Kidney epithelial cell (primary cell): ENCODE measurements at regions not wholly inside any gene's neighbourhood (a gene's known extent, or its start where the extent isn't known, plus 50 kb on each side); places are given as distances from the start of the nearest gene placed in this dataset.
A peak's percentile ranks its signal among the peaks of the same experiment; 100 is the strongest.
"Not testable (repeated sequence)": the region's sequence is repeated elsewhere in the genome, so short reads cannot be mapped to it uniquely, and the experiment has no call there.

ENCODE experiments used
- DNase-seq: peaks from one replicate; pipeline ENCODE4 v3.0.0-alpha.2; 2010; ENCODE audit warnings: low read depth
- H3K27me3 ChIP-seq: 2 replicates; pipeline ENCODE4 v1.6.0; 2011; ENCODE audit warnings: low read length; ENCODE audit not compliant: control insufficient read depth, insufficient read depth
- H3K36me3 ChIP-seq: 2 replicates; pipeline ENCODE4 v1.5.1; 2011; ENCODE audit warnings: low read length; ENCODE audit not compliant: control insufficient read depth, insufficient read depth
- H3K4me3 ChIP-seq: 2 replicates; pipeline ENCODE4 v1.5.1; 2011; ENCODE audit warnings: low read depth, mild to moderate bottlenecking, control low read depth, low read length
- CTCF ChIP-seq: IDR thresholded peaks from 2 replicates; pipeline ENCODE4 v1.5.1; 2011; ENCODE audit warnings: mild to moderate bottlenecking, moderate library complexity, low read length, control low read depth, inconsistent platforms; ENCODE audit not compliant: insufficient read depth, poor library complexity, severe bottlenecking

- Histone ChIP-seq H3K27me3 (no peaks in the 10 kb centered on the region), H3K4me3 (no peak overlapping the region), H3K36me3 (no peaks in the 10 kb centered on the region)
- DNase-seq, result peak; percentile 34
- no peak for TF ChIP-seq CTCF
These were observed 172.6 kb upstream of the PHACTR1 start for GRCh38 chr6:12543953-12544352.

- Histone ChIP-seq H3K4me3 (no peak overlapping the region), H3K36me3 (no peaks in the 10 kb centered on the region), H3K27me3 (no peaks in the 10 kb centered on the region)
- no peak for TF ChIP-seq CTCF
- no peak for DNase-seq
These were observed 171.6 kb upstream of the PHACTR1 start for GRCh38 chr6:12544821-12545565.

GRCh38 chr6:12545619-12546409 lies 170.8 kb upstream of the PHACTR1 start:
- DNase-seq, result peak; percentile 82
- no peak for TF ChIP-seq CTCF
- H3K27me3 ChIP-seq, result no peaks in the 10 kb centered on the region
- H3K4me3 ChIP-seq, result no peak overlapping the region
- no peaks in the 10 kb centered on the region for H3K36me3 ChIP-seq

GRCh38 chr6:12546410-12547002 lies 170.1 kb upstream of the PHACTR1 start:
- no peaks in the 10 kb centered on the region for H3K27me3 ChIP-seq
- H3K4me3 ChIP-seq, result no peak overlapping the region
- DNase-seq, result no peak
- TF ChIP-seq CTCF, result no peak
- H3K36me3 ChIP-seq, result no peaks in the 10 kb centered on the region

GRCh38 chr6:12548526-12548925 lies 168.0 kb upstream of the PHACTR1 start:
- DNase-seq, result no peak

GRCh38 chr6:12549445-12549844 lies 167.1 kb upstream of the PHACTR1 start:
- H3K4me3 ChIP-seq, DNase-seq, H3K36me3 ChIP-seq, H3K27me3 ChIP-seq: not testable (repeated sequence)

More at GRCh38 chr6:12548526-12548925, 168.0 kb upstream of the PHACTR1 start:
- no peaks in the 10 kb centered on the region for H3K36me3 ChIP-seq
- no peaks in the 10 kb centered on the region for H3K27me3 ChIP-seq
- no peak for TF ChIP-seq CTCF
- no peak overlapping the region for H3K4me3 ChIP-seq

- DNase-seq, H3K36me3 ChIP-seq, H3K4me3 ChIP-seq, H3K27me3 ChIP-seq: not testable (repeated sequence)
These were observed 161.7 kb upstream of the PHACTR1 start for GRCh38 chr6:12554820-12555219.
